Stimulated activated CD8-positive, alpha-beta memory T cell treated with anti-CD3 and anti-CD28 coated beads, Interleukin-12 subunit alpha, Interleukin-12 subunit beta, amount 100 ng/mL, for 24 hours (primary cell): ENCODE measurements at regions not wholly inside any gene's neighbourhood (a gene's known extent, or its start where the extent isn't known, plus 50 kb on each side); places are given as distances from the start of the nearest gene placed in this dataset.

Source experiments
- DNase-seq: peaks from one replicate; pipeline ENCODE4 v3.0.0-alpha.2; 2020; ENCODE audit errors: extremely low read depth

GRCh38 chr5:54927097-54927746 lies 58.2 kb downstream of the ESM1 start:
- no peak for DNase-seq

- DNase-seq: no peak
Observed at GRCh38 chr5:54924487-54924886, 60.9 kb downstream of the ESM1 start.

- no peak for DNase-seq
Observed at GRCh38 chr5:54917323-54917722, 68.1 kb downstream of the ESM1 start.

- no peak for DNase-seq
Observed at GRCh38 chr5:54915466-54916027, 69.8 kb downstream of the ESM1 start.

- DNase-seq: no peak
Observed at GRCh38 chr5:54912021-54912420, 73.4 kb downstream of the ESM1 start.

- DNase-seq: no peak
Observed at GRCh38 chr5:54909911-54910870, 75.2 kb downstream of the ESM1 start.

GRCh38 chr5:54908774-54909525 lies 76.4 kb downstream of the ESM1 start:
- DNase-seq: no peak

- no peak for DNase-seq
Observed at GRCh38 chr5:54905942-54906537, 79.4 kb downstream of the ESM1 start.

GRCh38 chr5:54905246-54905795 lies 80.1 kb downstream of the ESM1 start:
- no peak for DNase-seq

- DNase-seq: no peak
Observed at GRCh38 chr5:54904425-54904824, 81.0 kb downstream of the ESM1 start.

GRCh38 chr5:54902791-54903473 lies 82.5 kb downstream of the ESM1 start:
- DNase-seq: peak; percentile 15

- no peak for DNase-seq
Observed at GRCh38 chr5:54900984-54901725, 84.2 kb downstream of the ESM1 start.

- no peak for DNase-seq
Observed at GRCh38 chr5:54897001-54897400, 88.4 kb downstream of the ESM1 start.

GRCh38 chr5:54895816-54896341 lies 89.5 kb downstream of the ESM1 start:
- DNase-seq: no peak

- DNase-seq: no peak
Observed at GRCh38 chr5:54894957-54895815, 90.2 kb downstream of the ESM1 start.

- DNase-seq: no peak
Observed at GRCh38 chr5:54889826-54890225, 95.6 kb downstream of the ESM1 start.

GRCh38 chr5:54887663-54888062 lies 97.7 kb downstream of the ESM1 start:
- DNase-seq: no peak

- no peak for DNase-seq
Observed at GRCh38 chr5:54886866-54887265, 98.5 kb downstream of the ESM1 start.

GRCh38 chr5:54885636-54886035 lies 99.8 kb downstream of the ESM1 start:
- no peak for DNase-seq
